Uterus (tissue), 2 donors: ENCODE measurements at regions not wholly inside any gene's neighbourhood (a gene's known extent, or its start where the extent isn't known, plus 50 kb on each side); places are given as distances from the start of the nearest gene placed in this dataset.

Experiments
- POLR2A ChIP-seq, 2 donors: fragments of 450-650 bp; IDR thresholded peaks; one replicate each; pipeline ENCODE4 v1.6.1; 2016; ENCODE audit warnings: antibody characterized with exemption in 2 of 2, mild to moderate bottlenecking in 1 of 2, moderate library complexity in 1 of 2
- TF ChIP-seq, protein P1 (sequence below), 4 experiments: fragments of 200-600 bp in 2 of 4; fragments of 450-650 bp in 2 of 4; sonication (generic) in 2 of 4; IDR thresholded peaks; one replicate each; pipeline ENCODE4 v1.5.1; 2016 to 2019; ENCODE audit warnings: antibody characterized with exemption in 4 of 4, mild to moderate bottlenecking in 2 of 4, moderate library complexity in 1 of 4

DNA sequence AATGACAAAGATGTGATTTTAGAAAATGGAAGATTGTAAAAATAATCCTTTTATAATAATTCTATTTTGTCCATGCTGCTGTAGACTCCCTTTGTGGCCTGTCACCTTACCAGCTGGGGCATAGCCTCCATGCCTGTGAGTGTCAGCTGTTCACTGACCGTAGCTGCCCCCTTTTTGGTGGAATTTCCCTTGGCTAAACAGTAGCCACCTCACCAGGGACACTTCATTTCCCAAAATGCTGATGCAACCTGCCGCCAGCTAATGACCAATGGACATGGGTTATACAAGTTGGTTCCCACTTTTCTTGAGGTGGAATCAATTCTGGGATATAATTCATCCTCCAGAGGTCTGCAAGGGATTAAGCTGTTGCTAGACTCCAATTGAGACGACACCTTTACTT lies 368.4 kb downstream of the PRDM5 start:
- TF ChIP-seq, protein P1, sequence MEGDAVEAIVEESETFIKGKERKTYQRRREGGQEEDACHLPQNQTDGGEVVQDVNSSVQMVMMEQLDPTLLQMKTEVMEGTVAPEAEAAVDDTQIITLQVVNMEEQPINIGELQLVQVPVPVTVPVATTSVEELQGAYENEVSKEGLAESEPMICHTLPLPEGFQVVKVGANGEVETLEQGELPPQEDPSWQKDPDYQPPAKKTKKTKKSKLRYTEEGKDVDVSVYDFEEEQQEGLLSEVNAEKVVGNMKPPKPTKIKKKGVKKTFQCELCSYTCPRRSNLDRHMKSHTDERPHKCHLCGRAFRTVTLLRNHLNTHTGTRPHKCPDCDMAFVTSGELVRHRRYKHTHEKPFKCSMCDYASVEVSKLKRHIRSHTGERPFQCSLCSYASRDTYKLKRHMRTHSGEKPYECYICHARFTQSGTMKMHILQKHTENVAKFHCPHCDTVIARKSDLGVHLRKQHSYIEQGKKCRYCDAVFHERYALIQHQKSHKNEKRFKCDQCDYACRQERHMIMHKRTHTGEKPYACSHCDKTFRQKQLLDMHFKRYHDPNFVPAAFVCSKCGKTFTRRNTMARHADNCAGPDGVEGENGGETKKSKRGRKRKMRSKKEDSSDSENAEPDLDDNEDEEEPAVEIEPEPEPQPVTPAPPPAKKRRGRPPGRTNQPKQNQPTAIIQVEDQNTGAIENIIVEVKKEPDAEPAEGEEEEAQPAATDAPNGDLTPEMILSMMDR (IDR thresholded peaks at IDR 0.05) = no peak
- TF ChIP-seq POLR2A (IDR thresholded peaks at IDR 0.05) = no peak
